ENCODE measurements at regions not wholly inside any gene's neighbourhood (a gene's known extent, or its start where the extent isn't known, plus 50 kb on each side); places are given as distances from the start of the nearest gene placed in this dataset.

- Histone ChIP-seq H2AFZ (ENCODE audit: low read depth, low read length) (no peak overlapping the region), H3K9me3 (ENCODE audit: low read length) (no peaks in the 10 kb centered on the region), H3K27me3 (ENCODE audit: insufficient read depth, low read length) (no peaks in the 10 kb centered on the region), H3K4me3 (ENCODE audit: low read length) (no peak overlapping the region), H3K4me1 (ENCODE audit: insufficient read depth, low read length) (no peaks in the 10 kb centered on the region), H3K36me3 (ENCODE audit: insufficient read depth, low read length) (no peaks in the 10 kb centered on the region)
Measured at GRCh38 chr10:29851241-29851640, 208.1 kb downstream of the JCAD start.

- Histone ChIP-seq H3K9me3 (ENCODE audit: low read length) (no peaks in the 10 kb centered on the region), H3K4me3 (ENCODE audit: low read length) (no peak overlapping the region), H3K36me3 (ENCODE audit: insufficient read depth, low read length) (no peaks in the 10 kb centered on the region), H2AFZ (ENCODE audit: low read depth, low read length) (no peak overlapping the region), H3K27me3 (ENCODE audit: insufficient read depth, low read length) (no peaks in the 10 kb centered on the region), H3K4me1 (ENCODE audit: insufficient read depth, low read length) (no peaks in the 10 kb centered on the region)
Measured at GRCh38 chr10:29850371-29850770, 209.0 kb downstream of the JCAD start.

- Histone ChIP-seq H3K4me3 (ENCODE audit: low read length) (no peak overlapping the region), H3K4me1 (ENCODE audit: insufficient read depth, low read length) (no peaks in the 10 kb centered on the region), H3K27me3 (ENCODE audit: insufficient read depth, low read length) (no peaks in the 10 kb centered on the region), H3K9me3 (ENCODE audit: low read length) (no peaks in the 10 kb centered on the region), H3K36me3 (ENCODE audit: insufficient read depth, low read length) (no peaks in the 10 kb centered on the region), H2AFZ (ENCODE audit: low read depth, low read length) (no peak overlapping the region)
Measured at GRCh38 chr10:29849886-29850285, 209.5 kb downstream of the JCAD start.

GRCh38 chr10:29849126-29849833 is 210.1 kb downstream of the JCAD start:
- no peak overlapping the region for H2AFZ ChIP-seq (ENCODE audit: low read depth, low read length)

GRCh38 chr10:29846881-29847280 is 212.1 kb upstream of the SVIL start:
- no peaks in the 10 kb centered on the region for H3K4me1 ChIP-seq (ENCODE audit: insufficient read depth, low read length)
- H2AFZ ChIP-seq (ENCODE audit: low read depth, low read length) = no peak overlapping the region
- H3K4me3 ChIP-seq (ENCODE audit: low read length) = no peak overlapping the region
- H3K9me3 ChIP-seq (ENCODE audit: low read length) = no peaks in the 10 kb centered on the region
- H3K27me3 ChIP-seq (ENCODE audit: insufficient read depth, low read length) = no peaks in the 10 kb centered on the region
- H3K36me3 ChIP-seq (ENCODE audit: insufficient read depth, low read length) = no peaks in the 10 kb centered on the region

More at GRCh38 chr10:29849126-29849833, 210.1 kb downstream of the JCAD start:
- Histone ChIP-seq H3K9me3 (ENCODE audit: low read length) (no peaks in the 10 kb centered on the region), H3K36me3 (ENCODE audit: insufficient read depth, low read length) (no peaks in the 10 kb centered on the region), H3K4me1 (ENCODE audit: insufficient read depth, low read length) (no peaks in the 10 kb centered on the region), H3K4me3 (ENCODE audit: low read length) (no peak overlapping the region), H3K27me3 (ENCODE audit: insufficient read depth, low read length) (no peaks in the 10 kb centered on the region)

- Histone ChIP-seq H3K4me1 (ENCODE audit: insufficient read depth, low read length) (no peaks in the 10 kb centered on the region), H3K9me3 (ENCODE audit: low read length) (no peaks in the 10 kb centered on the region), H3K36me3 (ENCODE audit: insufficient read depth, low read length) (no peaks in the 10 kb centered on the region), H2AFZ (ENCODE audit: low read depth, low read length) (no peak overlapping the region), H3K27me3 (ENCODE audit: insufficient read depth, low read length) (no peaks in the 10 kb centered on the region), H3K4me3 (ENCODE audit: low read length) (no peak overlapping the region)
Measured at GRCh38 chr10:29845166-29845565, 210.4 kb upstream of the SVIL start.

GRCh38 chr10:29843143-29843542 is 208.4 kb upstream of the SVIL start:
- no peaks in the 10 kb centered on the region for H3K4me1 ChIP-seq (ENCODE audit: insufficient read depth, low read length)
- no peaks in the 10 kb centered on the region for H3K27me3 ChIP-seq (ENCODE audit: insufficient read depth, low read length)
- H3K4me3 ChIP-seq (ENCODE audit: low read length) = no peak overlapping the region
- H3K36me3 ChIP-seq (ENCODE audit: insufficient read depth, low read length) = no peaks in the 10 kb centered on the region
- H3K9me3 ChIP-seq (ENCODE audit: low read length) = no peaks in the 10 kb centered on the region
- no peak overlapping the region for H2AFZ ChIP-seq (ENCODE audit: low read depth, low read length)

- H3K36me3 ChIP-seq (ENCODE audit: insufficient read depth, low read length) = no peaks in the 10 kb centered on the region
- no peaks in the 10 kb centered on the region for H3K4me1 ChIP-seq (ENCODE audit: insufficient read depth, low read length)
- H3K27me3 ChIP-seq (ENCODE audit: insufficient read depth, low read length) = no peaks in the 10 kb centered on the region
- no peak overlapping the region for H2AFZ ChIP-seq (ENCODE audit: low read depth, low read length)
- no peak overlapping the region for H3K4me3 ChIP-seq (ENCODE audit: low read length)
- no peaks in the 10 kb centered on the region for H3K9me3 ChIP-seq (ENCODE audit: low read length)
Measured at GRCh38 chr10:29841724-29842649, 207.2 kb upstream of the SVIL start.

- Histone ChIP-seq H3K36me3 (ENCODE audit: insufficient read depth, low read length) (no peaks in the 10 kb centered on the region), H3K4me1 (ENCODE audit: insufficient read depth, low read length) (no peaks in the 10 kb centered on the region), H3K9me3 (ENCODE audit: low read length) (no peaks in the 10 kb centered on the region), H2AFZ (ENCODE audit: low read depth, low read length) (no peak overlapping the region), H3K27me3 (ENCODE audit: insufficient read depth, low read length) (no peaks in the 10 kb centered on the region), H3K4me3 (ENCODE audit: low read length) (no peak overlapping the region)
Measured at GRCh38 chr10:29840516-29841276, 205.9 kb upstream of the SVIL start.

- Histone ChIP-seq H3K9me3 (ENCODE audit: low read length) (no peaks in the 10 kb centered on the region), H3K27me3 (ENCODE audit: insufficient read depth, low read length) (no peaks in the 10 kb centered on the region), H3K4me3 (ENCODE audit: low read length) (no peak overlapping the region), H2AFZ (ENCODE audit: low read depth, low read length) (no peak overlapping the region), H3K36me3 (ENCODE audit: insufficient read depth, low read length) (no peaks in the 10 kb centered on the region), H3K4me1 (ENCODE audit: insufficient read depth, low read length) (no peaks in the 10 kb centered on the region)
Measured at GRCh38 chr10:29839826-29840515, 205.2 kb upstream of the SVIL start.

GRCh38 chr10:29838539-29838938 is 203.8 kb upstream of the SVIL start:
- no peak overlapping the region for H3K4me3 ChIP-seq (ENCODE audit: low read length)
- no peak overlapping the region for H2AFZ ChIP-seq (ENCODE audit: low read depth, low read length)
- H3K27me3 ChIP-seq (ENCODE audit: insufficient read depth, low read length) = no peaks in the 10 kb centered on the region
- H3K36me3 ChIP-seq (ENCODE audit: insufficient read depth, low read length) = no peaks in the 10 kb centered on the region
- H3K4me1 ChIP-seq (ENCODE audit: insufficient read depth, low read length) = no peaks in the 10 kb centered on the region
- H3K9me3 ChIP-seq (ENCODE audit: low read length) = no peaks in the 10 kb centered on the region

GRCh38 chr10:29837586-29837985 is 202.8 kb upstream of the SVIL start:
- H3K9me3 ChIP-seq (ENCODE audit: low read length) = no peaks in the 10 kb centered on the region
- no peaks in the 10 kb centered on the region for H3K36me3 ChIP-seq (ENCODE audit: insufficient read depth, low read length)
- no peaks in the 10 kb centered on the region for H3K27me3 ChIP-seq (ENCODE audit: insufficient read depth, low read length)
- no peak overlapping the region for H2AFZ ChIP-seq (ENCODE audit: low read depth, low read length)
- H3K4me3 ChIP-seq (ENCODE audit: low read length) = no peak overlapping the region
- no peaks in the 10 kb centered on the region for H3K4me1 ChIP-seq (ENCODE audit: insufficient read depth, low read length)

Measured in neuron (in vitro differentiated cells).